ENCODE measurements at regions not wholly inside any gene's neighbourhood (a gene's known extent, or its start where the extent isn't known, plus 50 kb on each side); places are given as distances from the start of the nearest gene placed in this dataset.

DNA sequence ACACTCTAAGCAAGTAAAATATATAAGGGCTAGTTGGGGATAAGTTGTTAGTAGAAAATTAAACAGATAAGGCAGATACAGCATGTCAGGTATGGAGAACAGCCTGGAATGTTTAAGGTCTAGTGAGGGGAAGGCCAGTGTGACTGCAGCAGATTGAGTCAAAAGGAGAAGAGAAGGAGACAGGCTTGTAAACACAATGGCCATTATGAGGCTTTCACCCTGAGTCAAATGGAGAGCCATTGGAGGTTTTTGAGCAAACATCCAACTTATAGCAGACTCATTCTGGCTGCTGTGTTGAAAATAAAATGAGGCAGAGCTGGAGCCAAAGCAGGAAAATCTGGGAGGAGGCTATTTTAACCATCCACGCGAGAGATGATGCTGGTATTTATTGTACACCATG is 142.0 kb downstream of the DUSP6 start:
- TF ChIP-seq EZH2 (optimal IDR thresholded peaks at IDR 0.05; ENCODE audit: low read depth, low read length) = no peak
- TF ChIP-seq, protein P1, sequence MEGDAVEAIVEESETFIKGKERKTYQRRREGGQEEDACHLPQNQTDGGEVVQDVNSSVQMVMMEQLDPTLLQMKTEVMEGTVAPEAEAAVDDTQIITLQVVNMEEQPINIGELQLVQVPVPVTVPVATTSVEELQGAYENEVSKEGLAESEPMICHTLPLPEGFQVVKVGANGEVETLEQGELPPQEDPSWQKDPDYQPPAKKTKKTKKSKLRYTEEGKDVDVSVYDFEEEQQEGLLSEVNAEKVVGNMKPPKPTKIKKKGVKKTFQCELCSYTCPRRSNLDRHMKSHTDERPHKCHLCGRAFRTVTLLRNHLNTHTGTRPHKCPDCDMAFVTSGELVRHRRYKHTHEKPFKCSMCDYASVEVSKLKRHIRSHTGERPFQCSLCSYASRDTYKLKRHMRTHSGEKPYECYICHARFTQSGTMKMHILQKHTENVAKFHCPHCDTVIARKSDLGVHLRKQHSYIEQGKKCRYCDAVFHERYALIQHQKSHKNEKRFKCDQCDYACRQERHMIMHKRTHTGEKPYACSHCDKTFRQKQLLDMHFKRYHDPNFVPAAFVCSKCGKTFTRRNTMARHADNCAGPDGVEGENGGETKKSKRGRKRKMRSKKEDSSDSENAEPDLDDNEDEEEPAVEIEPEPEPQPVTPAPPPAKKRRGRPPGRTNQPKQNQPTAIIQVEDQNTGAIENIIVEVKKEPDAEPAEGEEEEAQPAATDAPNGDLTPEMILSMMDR (IDR thresholded peaks at IDR 0.05; ENCODE audit: low read length) = no peak

All from MM.1S (cell line).